ENCODE measurements at regions not wholly inside any gene's neighbourhood (a gene's known extent, or its start where the extent isn't known, plus 50 kb on each side); places are given as distances from the start of the nearest gene placed in this dataset.
A peak's percentile ranks its signal among the peaks of the same experiment; 100 is the strongest.
"Not testable (repeated sequence)": the region's sequence is repeated elsewhere in the genome, so short reads cannot be mapped to it uniquely, and the experiment has no call there.

DNA sequence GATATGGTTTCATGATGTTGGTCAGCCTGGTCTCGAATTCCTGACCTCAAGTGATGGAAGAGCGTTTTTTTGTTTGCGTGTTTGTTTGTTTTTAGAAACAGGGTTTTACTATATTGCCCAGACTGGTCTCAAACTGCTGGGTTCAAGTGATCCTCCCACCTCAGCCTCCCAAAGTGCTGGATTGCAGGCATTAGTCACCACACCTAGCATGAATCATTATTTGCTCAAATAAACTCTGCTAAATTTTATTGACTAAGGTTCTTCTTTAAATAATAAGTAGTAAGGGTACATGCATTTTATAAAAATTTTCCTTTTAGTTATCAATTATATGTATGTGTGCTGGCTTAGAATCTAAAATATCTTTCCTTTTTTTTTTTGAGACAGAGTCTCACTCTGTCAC is 52.9 kb downstream of the ZBTB9 start:
- DNase-seq: no peak

DNA sequence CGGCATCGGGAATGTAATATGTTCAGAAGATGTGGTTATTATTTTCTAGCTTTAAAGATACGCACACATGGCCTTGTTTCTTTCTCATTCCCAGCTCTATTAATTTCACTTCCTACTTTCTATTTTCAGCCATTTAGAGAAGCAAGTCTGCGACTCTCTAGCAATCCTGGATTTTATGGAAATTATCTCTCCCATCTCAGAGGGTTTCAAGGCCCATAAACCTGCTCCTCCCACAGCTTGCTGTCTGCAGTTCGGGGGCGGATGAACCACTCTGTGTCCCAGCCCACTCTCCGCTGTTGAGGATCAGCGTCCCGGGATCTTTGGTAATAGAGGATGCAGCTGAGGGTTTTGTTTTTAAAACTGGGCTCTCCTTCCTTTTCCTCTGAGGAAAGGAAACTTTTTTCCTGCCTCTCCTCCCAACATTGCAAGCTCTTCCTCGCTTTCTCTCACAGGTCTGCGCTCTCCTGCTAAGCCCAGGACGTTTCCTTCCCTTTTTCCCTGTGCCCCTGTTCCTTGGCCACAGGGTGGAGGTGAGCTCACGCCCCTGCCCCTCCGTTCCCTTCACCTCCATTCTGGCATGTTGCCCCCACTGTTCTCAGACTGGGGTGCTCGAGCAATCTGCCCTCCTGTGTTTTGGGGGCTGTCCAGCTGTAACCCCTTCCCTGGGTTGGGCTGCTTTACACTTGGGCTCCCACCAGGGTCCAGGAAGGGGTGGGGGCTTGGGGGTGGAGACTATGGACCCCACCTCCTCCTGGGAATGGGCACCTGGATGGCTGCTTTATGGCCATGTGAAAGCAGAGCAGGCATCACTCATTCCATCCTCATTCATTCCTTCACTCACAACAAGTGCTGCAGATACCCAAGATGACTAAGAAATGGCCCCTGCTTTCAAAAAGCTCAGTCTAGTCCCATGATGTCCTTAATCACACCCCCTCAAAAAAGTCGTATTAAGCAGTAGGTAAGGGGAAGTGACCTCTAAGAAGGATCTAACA is 54.9 kb downstream of the ZBTB9 start:
- no peak for DNase-seq

DNA sequence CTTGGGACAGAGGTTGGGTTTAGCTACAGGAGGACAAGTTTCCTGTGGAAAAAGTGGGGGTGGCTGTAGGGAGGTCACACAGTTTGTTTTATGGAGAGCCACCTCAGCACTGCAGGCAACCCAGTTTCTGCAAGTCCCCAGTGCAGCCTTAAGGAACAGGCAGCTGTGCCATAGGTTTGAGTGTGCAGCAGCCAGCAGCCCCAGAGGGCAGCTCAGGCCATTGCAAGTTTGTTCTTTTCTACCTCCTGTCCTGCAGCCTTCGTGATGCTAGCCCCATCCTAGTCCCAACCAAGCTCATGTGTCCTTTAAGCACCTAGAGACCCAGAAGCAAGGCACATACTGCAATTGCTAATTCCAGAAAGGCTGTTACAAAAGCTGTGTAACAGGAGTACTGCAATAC is 58.8 kb downstream of the ZBTB9 start:
- peak; percentile 25 for DNase-seq

DNA sequence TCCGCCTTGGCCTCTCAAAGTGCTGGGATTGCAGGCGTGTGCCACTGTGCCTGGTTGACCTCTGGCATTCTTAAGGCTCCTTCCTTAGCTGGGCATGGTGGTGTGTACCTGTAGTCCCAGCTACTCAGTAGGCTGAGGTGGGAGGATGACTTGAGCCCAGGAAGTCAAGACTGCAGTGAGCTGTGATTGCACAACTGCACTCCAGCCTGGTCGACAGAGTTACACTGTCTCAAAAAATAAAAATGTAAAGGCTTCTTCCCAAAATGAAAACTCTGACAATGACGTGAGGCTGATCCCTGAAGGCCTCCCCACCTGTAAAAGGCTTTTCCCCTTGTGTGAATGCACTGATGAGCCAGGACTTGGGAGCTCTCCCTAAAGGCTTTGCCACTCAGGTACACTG is 62.4 kb downstream of the ZBTB9 start:
- no peak for DNase-seq

DNA sequence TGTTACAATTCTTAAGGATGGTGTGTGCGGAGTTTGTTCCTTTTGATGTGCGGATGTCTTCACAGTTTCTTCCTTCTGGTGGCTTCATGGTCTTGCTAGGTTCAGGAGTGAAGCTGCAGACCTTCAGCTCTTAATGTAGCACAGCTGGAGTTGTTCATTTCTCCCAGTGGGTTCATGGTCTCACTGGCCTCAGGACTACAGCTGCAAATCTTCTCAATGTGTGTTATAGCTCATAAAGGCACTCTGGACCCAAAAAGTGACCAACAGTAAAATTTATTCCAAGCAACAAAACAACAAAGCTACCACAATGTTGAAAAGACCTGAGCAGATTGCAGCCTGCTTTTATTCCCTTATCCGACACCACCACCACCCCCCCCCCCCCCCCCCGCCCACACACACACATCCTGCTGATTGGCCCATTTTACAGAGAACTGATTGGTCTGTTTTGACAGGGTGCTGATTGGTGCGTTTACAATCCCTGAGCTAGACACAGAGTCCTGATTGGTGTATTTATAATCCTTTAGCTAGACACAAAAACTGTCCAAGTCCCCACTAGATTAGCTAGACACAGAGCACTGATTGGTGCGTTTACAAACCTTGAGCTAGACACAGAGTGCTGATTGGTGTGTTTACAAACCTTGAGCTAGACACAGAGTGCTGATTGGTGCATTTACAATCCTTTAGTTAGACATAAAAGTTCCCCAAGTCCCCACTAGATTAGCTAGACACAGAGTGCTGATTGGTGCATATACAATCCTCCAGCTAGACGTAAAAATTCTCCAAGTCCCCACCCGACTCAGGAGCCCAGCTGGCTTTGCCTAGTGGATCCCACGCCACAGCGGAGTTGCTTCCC is 59.2 kb downstream of the BAK1 start:
- not testable (repeated sequence) for DNase-seq

DNA sequence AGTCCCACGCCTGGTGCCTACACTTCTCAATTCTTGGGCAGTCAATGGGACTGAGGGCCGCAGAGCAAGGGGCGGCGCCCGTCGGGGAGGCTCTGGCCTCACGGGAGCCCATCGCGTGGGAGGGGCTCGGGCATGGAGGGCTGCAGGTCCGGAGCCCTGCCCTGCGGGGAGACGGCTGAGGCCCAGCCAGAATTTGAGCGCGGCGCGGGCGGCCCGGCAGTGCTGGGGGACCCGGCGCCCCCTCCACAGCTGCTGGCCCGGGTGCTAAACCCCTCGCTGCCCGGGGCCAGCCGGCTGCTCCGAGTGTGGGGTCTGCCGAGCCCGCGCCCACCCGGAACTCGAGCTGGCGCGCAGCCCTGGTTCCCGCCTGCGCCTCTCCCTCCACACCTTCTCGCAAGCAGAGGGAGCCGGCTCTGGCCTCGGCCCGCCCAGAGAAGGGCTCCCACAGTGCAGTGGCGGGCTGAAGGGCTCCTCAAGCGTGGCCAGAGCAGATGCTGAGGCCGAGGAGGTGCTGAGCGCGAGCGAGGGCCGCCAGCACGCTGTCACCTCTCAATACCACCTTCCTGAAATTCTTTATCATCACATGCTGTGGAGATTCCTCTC is 58.5 kb downstream of the BAK1 start:
- DNase-seq: no peak
